ENCODE measurements at regions not wholly inside any gene's neighbourhood (a gene's known extent, or its start where the extent isn't known, plus 50 kb on each side); places are given as distances from the start of the nearest gene placed in this dataset.

DNA sequence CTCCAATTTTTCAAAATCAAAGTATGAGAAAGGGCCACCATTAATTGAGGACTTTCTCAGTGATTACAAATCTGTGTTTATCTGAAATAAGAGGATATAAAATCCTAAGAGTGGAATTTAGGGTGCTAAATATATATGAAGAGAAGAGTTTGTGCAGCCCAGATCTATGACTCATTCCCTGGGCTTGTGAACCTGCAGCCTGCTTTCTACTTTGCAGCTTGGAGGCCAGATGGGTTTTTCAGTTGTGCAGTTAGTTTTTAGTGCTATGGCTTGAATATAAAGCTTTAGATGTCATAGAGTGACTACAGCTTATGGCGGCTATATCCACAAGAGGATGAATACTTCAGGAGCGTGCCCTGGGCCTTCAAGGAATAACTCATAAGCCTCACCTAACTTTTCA is 1391.1 kb downstream of the FSTL5 start:
- DNase-seq (ENCODE audit: low spot score) = no peak
- no peak for ATAC-seq

DNA sequence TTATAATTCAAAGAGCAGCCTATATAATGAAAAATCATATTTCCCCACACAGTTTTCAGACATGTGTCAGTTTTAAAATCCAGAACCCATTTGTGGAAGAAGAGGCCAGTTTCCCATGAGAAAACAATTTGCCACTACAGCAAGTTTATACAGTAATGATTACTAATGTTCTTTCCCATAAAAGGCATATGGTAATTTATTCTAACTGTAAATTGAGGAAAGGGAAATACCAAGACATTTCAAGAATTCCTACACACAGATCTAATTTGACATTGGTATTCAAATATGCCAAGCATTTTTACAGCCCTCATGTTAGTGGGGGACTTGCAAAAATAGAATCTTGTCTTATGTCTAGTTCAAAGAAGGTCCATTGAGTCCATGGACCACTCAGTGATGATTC is 1368.6 kb downstream of the FSTL5 start:
- ATAC-seq (no peak), DNase-seq (ENCODE audit: low spot score) (no peak)

DNA sequence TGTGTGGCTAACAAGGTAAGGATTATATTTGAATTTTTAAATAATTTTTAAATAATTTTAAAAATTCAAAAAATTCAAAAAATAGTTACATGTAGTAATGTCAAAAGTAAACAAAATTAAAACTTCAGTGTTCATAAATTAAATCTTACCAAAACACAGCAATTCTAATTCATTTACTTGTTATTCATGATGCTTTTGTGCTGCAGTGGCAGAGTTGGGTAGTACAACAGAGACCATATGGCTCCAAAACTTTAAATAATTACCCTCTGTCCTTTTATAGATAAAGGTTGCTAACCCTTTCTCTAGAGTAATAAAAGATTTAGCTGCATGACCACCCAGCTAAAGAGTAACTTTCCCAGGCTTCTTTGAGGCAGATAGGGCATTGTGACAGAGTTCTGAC is 1355.6 kb downstream of the FSTL5 start:
- DNase-seq (ENCODE audit: low spot score) (no peak), ATAC-seq (no peak)

DNA sequence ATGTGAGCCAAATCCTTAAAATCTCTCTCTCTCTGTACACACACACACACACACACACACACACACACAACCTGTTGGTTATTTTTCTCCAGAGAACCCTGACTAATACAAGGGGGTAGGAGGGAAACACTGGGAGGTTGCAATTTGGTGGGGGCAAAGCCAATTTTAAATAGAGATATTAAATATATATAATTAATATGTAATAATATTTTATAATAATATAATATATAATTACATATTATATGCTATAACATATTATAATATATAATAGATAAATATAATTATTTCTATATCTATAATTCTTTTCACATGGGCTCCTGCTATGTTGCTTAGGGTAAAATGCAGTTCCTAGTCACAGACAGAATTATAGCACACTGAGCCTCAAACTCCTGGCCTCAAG is 1354.2 kb downstream of the FSTL5 start:
- ATAC-seq (no peak), DNase-seq (ENCODE audit: low spot score) (no peak)

DNA sequence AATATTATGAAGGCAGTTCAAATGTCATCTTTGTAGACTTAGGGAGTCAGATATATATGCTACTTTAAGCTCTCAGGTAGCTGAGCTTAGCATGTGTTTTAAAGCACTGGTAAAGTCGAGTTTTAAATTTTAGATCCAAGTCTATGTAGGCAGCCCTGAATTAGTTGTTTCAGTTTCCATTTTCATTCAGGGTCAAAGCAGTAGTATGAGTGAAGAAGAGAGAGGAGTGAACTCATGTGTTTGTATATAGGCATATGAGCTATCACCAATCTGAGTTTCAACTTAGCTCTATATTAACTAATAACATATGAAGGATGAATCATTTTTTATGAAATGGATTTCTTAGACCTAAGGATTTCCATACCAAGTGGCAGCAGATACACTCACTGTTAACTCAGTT is 1353.4 kb downstream of the FSTL5 start:
- no peak for DNase-seq (ENCODE audit: low spot score)
- ATAC-seq = no peak

DNA sequence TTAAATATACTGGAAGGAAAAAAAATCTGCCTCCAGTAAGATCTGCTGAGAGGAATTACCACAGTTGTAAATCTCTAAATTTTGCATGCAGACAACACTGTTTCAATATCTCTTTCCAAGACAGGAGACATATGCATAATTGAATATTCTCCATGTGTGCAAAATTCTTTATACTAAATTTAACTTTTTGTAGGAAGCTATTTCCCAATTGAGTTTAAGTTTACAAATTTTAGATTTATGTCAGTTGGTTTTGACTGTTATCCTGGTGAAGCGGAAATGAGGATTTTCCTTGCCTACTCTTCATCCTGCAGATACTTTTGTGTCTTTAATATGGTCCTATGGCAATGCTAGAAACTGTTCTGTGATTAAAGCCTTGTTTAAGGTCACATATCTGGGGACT is 1352.9 kb downstream of the FSTL5 start:
- no peak for ATAC-seq

DNA sequence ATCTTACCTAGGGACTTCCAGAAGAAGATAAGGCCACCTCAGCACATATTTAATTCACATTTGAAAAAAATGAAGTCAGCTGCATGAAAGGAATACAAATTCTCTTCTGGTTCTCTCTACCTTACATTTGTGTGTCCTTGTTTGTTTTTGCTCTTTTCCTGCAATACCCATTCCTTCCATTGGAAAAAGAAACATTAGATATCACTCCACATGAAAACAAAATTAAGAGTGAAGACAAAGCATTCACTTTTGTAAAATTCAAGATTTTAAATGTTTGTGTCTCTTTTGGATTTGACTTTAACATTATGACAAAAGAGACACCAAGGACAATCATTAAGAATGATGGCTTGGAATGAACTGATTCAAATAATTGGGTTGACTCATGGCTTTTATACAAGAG is 1351.8 kb downstream of the FSTL5 start:
- no peak for ATAC-seq
- no peak for DNase-seq (ENCODE audit: low spot score)

More for the DNA sequence above, 1352.9 kb downstream of the FSTL5 start:
- DNase-seq (ENCODE audit: low spot score) = no peak

DNA sequence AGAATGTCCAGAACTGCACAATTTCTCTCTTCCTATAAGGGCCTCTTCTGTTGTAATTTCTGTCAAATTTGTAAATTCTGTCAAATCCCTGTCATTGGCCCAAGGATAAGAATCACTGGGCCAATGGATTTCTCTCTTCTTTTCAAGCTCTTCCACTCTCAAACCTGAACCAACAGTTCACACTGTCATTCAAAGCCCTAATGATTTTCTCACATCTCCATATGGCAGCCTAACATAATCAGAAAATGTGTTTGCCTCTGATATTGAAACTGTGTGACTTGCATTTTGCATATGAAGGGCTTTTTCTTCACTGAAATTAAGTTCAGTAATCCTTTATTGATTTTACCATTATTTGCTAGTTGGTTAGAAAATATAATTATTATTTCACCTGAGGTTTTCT is 1349.1 kb downstream of the FSTL5 start:
- no peak for ATAC-seq
- no peak for DNase-seq (ENCODE audit: low spot score)

DNA sequence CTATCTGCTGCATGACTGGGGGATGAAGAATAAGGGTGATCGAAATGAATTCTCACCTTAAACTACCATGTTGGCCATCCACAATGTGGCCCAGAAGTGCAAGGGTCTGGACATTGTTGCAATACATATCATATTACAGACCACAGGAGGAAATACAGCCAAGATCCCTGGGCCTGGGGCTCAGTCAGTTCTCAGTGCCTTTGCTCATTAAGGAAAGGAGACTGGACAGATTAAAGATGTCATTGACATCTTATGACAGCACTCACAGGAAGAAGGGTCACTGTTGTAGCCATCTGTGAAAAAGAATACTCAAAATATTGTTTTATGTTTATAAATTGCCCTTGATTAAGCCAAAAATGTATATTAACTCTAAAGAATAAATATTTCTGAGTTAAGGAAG is 1345.2 kb downstream of the FSTL5 start:
- ATAC-seq (no peak), DNase-seq (ENCODE audit: low spot score) (no peak)

DNA sequence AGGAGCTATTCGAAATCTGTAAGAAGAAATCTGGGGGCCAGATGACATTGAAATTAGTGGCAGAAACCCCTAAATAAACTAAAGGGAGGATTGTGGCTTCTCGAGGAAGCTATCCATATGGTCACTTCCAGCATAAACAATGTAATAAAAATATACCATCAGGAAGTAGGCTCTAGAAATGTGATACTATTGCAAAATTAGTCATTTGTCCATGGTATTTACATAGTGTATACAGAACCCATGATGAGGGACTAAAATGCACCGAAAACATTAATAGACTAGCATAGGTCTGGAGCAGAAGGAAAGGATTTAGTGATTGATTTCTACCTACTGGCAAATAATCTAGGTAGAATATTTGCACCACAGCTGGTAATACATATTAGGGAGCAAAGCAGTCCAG is 1344.0 kb downstream of the FSTL5 start:
- DNase-seq (ENCODE audit: low spot score) = no peak
- ATAC-seq = no peak

DNA sequence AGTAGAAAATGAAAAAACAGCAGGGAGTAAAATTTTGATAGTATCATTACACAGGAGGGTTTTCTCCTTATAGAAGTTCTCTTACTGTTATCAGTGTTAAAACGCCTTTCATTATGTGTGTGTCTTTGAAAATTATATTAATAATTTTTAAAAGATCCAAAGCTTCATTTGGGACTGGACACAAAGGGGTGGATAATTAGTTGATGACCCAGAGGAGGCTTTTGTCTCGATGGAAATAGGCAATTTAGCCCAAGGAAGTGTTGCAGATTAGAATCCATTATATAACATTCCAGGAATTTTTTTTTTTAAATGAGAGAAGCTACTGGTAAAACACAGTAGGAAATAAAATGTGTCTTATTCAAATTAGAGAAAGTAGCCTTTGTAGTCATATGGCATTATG is 1339.3 kb downstream of the FSTL5 start:
- DNase-seq (ENCODE audit: low spot score) = no peak
- no peak for ATAC-seq

DNA sequence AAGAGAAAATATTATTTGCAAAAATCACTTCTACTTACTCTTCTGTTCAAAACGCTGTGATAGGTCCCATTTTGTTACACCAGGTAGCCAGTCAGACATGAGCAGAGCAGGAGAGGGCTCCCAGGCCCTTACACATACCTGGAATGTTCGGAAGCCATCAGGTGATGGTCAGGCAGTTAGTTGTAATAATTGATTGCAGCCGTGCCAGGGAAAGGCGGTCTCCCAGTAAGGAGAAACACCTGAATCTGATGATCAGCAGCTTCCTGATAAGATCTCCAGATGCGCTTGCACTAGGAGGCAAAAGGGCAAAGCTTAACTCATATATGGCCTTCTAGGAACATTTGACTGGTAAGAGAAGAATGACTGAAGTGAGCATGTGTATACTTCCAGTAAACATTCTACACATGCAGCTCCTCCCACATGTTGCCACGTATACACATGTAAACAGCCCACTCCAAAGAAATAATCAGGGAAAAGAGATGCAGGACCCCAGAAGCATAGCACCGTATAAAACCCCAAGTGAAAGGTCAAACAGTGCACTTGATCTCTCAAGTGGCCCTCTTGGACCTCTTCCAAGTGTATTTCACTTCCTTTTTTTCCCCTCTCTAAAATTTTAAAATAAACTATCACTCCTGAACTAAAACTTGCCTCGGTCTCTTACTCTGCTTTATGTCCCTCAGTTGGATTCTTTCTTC is 1338.0 kb downstream of the FSTL5 start:
- ATAC-seq (no peak), DNase-seq (ENCODE audit: low spot score) (no peak)

DNA sequence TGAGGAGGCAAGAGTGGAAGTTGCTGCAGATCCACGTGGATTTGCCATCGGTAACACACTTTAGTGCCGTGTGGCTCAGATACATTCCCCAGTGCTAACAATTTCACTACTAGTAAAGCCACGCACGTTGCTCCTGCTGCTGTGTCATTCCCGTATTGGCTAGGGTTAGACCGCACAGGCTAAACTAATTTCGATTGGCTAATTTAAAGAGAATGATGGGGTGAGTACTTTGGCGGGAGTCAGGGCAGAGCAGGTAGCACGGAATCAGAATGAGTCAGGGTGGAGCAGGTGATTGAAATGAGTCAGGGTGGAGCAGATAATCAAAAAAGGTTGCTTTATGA is 1337.5 kb downstream of the FSTL5 start:
- DNase-seq (ENCODE audit: low spot score) (no peak), ATAC-seq (no peak)

DNA sequence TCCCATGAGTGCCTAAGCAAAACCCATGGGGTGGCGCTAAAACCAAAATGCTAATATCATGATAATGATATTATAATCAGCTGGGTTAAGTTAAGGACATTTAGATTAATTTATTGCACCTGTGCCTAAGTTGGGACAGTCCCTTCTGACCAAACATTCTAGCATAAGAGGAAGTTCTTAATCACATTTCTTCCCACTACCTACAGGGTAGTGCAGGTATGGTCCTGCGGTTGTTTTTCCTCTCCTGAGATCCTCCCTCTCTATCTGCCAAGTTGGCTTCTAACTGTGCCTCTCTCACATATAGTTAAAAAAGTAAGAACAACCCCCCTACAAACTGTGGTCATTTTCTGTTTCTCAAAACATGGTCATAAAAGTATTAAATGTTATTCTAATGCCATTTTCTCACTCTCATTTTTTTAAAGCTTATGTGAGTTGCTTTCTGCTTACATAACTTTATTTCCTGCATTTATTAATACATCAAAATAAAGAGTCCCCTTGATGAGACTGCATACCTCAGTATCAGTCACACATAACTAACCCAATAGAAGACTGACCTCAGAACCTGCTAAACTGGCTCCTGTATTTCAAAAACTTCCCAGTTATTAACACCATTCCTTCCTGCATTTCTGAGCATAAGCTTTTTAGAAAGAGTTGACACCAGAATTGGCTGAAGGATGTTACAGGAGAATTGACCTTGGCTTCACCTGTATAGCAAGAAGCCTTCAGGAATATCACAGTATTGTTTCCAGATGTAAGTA is 1332.5 kb downstream of the FSTL5 start:
- DNase-seq (ENCODE audit: low spot score) (no peak), ATAC-seq (no peak)

DNA sequence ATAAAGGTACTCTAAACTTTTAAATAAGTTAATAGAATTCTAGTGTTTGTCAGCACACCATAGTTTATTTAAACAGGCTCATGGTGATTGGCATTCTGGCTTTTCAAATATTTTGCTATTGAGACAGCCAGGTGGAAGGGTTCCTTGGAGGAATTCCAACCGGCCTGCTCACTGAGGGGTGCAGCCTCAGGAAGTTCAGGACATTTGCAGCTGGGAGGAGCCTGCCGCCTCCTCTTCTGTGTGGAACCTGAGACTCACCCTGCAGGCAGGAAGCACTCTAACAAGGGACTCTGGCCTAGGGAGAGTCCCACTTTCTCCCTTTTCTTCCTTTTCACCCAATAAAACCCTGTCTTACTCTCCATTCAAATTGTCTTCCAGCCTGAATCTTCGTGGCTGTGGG is 1328.0 kb downstream of the FSTL5 start:
- DNase-seq (ENCODE audit: low spot score) (no peak), ATAC-seq (no peak)

DNA sequence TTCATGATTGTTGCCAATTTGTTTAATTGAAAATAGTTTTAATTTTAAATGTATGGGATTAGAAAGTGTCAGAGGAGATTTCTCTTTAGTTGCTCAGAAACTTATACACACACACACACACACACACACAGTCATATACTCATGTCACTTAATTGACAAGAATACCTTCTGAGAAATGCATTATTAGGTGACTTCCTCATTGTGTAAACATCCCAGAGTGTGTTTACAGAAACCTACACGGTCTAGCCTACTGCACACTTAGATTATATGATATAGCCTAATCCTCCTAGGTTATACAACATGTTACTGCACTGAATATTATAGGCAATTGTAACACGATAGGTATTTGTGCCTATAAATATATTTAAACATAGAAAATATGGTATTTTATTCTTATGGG is 1327.4 kb downstream of the FSTL5 start:
- no peak for DNase-seq (ENCODE audit: low spot score)
- ATAC-seq = no peak

DNA sequence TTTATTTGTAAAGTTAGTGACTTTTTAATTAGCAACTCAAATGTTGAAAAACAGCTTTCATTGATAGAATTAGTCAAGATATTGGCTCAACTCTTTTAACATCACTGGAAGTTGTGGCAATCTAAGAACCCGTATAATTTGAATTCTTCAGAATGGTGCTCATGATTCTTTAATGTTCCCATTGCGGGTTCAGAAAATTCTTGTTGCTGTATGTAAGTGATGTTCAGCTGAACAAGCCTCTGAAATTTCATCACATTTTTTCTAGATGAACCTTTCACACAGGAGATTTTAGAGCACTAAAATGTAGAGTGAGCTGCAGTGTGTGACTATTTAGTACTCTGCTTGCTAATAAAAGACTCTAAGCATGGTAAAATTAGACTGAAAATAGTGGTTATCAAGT is 1317.7 kb downstream of the FSTL5 start:
- ATAC-seq = no peak
- no peak for DNase-seq (ENCODE audit: low spot score)

DNA sequence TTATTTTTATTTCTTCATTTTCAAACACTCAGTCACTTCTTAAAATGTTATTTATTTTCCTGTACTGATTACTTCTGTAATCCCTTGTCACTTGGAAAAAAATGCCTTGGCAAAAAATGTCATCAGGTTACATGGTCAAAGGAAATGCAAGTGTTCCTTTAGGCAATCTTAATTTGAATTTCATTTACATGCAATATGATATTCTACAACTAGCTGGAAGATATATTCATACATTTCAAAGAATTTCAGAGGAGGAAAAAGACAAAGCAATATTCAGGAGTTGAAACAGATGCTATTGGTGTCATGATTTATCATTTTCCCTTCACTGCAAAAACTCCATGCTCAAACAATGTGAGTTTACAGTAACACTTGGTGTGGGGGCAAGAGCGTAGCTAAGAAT is 1316.6 kb downstream of the FSTL5 start:
- ATAC-seq (no peak), DNase-seq (ENCODE audit: low spot score) (no peak)

DNA sequence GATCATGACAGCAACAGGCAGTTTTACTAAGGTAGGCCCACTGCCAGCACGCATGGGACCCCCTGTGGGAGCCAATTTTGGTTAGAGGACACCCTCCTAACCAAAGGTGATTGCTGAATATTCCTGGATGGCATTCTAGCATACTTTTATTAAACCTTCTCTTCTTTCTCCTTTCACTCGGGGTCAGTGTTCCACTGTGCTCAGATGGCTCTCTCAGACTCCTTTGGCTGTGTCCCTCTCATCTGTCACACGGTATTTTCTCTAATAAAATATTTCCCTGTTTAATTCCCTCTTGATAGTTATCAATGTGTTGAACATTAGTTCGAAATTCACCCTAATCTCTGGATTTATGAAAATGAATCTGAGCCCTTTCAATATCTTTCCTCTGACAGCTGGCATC is 1315.3 kb downstream of the FSTL5 start:
- DNase-seq (ENCODE audit: low spot score) = no peak
- ATAC-seq = no peak

DNA sequence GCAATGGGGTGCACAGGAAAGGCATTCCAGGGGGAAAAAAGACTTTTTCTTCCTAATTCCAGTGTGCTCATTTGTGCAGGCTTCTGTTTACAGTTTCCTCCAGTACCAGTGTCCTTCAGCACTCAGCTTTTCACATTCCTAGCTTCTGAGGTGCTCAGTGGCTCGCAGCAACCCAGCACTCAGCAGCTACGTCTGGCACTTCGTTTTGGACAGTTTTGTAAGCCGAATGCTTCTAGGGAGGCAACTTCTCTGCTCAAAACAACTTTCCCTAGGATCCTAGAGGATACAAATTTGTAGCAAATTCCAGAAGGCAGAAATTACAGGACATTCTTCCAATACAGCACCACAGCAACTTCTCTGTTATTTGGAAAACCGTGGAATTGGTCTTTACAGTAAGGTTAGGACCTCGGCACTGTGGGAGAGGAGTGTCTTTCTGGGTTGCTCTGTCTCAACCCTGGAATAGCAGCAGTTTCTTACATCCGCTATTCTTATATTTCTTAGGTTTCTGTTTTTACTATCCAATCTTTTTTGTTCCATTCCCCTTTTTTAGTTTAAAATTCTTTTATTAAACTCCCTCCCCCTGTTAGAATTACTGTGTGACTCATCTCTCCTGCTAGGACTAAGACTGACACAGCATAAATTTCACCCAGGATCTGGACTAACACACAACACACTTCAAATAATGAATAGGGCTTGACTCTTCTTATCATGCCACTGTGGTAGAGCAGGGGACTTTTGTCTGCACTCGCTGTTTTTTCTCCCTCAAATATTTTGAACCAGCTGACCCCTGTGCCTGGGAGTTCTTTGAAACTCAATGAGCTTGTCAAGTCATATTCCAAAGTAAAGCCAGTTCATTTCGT is 1314.7 kb downstream of the FSTL5 start:
- no peak for DNase-seq (ENCODE audit: low spot score)
- ATAC-seq = no peak

DNA sequence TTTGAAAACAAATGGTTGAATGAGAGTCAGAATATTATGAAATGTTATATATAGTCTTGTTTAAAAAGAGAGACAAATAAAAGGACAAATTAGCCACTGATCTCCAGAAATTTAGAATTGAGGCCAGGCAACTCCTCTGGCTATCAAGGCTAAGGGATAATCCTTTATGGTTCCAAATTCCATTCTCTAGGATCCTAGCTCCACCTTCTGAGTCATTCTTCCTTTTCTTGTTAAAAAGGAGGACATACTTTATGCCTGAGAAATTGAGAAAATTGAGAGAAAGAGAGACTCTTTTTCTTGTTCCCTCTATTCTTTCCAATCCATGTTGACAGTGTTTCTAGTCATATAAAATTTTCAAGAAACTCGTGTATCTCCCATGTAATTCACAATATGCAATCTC is 1299.5 kb downstream of the FSTL5 start:
- DNase-seq (ENCODE audit: low spot score) (no peak), ATAC-seq (no peak)

DNA sequence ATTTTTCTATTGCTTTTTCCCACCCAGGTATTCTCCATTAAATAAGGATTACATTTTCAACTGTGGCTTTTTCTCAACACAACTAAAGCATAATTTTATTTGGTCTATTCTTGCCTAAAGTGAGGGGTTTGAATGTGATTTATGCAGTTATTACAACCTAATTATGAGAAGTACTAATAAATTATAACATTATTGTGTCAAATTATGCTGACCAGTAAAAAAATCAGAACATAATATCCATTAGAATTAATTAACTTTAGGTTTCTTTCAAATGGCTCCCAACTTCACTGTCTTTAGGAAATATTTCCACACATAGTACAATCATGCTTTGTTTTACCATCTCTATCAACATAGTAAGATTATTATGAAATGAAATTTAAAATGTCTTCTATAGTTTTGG is 1293.9 kb downstream of the FSTL5 start:
- ATAC-seq = no peak

More for the DNA sequence above, 1293.9 kb downstream of the FSTL5 start:
- no peak for DNase-seq (ENCODE audit: low spot score)
